Parathyroid adenoma (tissue), 2 donors: ENCODE measurements at regions not wholly inside any gene's neighbourhood (a gene's known extent, or its start where the extent isn't known, plus 50 kb on each side); places are given as distances from the start of the nearest gene placed in this dataset.

Experiments
- H2AFZ ChIP-seq: fragments of 300-600 bp; sonication (generic); one replicate; pipeline ENCODE4 v1.7.0; 2017; ENCODE audit warnings: antibody characterized with exemption, mild to moderate bottlenecking
- H3K27ac ChIP-seq: fragments of 300-600 bp; sonication (generic); one replicate; pipeline ENCODE4 v1.7.0; 2017
- H3K27me3 ChIP-seq: fragments of 300-600 bp; sonication (generic); one replicate; pipeline ENCODE4 v1.7.0; 2017; ENCODE audit warnings: low read length; ENCODE audit not compliant: control insufficient read depth, insufficient read depth
- H3K36me3 ChIP-seq: fragments of 300-600 bp; sonication (generic); one replicate; pipeline ENCODE4 v1.7.0; 2017; ENCODE audit warnings: low read length; ENCODE audit not compliant: control insufficient read depth, insufficient read depth
- H3K4me1 ChIP-seq: fragments of 300-600 bp; sonication (generic); one replicate; pipeline ENCODE4 v1.7.0; 2017; ENCODE audit warnings: control low read depth
- H3K4me2 ChIP-seq: fragments of 300-600 bp; sonication (generic); one replicate; pipeline ENCODE4 v1.7.0; 2017; ENCODE audit warnings: low read length
- H3K4me3 ChIP-seq: fragments of 300-600 bp; sonication (generic); one replicate; pipeline ENCODE4 v1.7.0; 2017; ENCODE audit warnings: low read depth, low read length
- H3K79me2 ChIP-seq: fragments of 300-600 bp; sonication (generic); one replicate; pipeline ENCODE4 v1.7.0; 2017; ENCODE audit warnings: control low read depth
- H3K9ac ChIP-seq: fragments of 300-600 bp; sonication (generic); one replicate; pipeline ENCODE4 v1.7.0; 2017; ENCODE audit warnings: mild to moderate bottlenecking
- H3K9me3 ChIP-seq: fragments of 300-600 bp; sonication (generic); one replicate; pipeline ENCODE4 v1.7.0; 2017; ENCODE audit warnings: low read length; ENCODE audit not compliant: control insufficient read depth
- CTCF ChIP-seq: fragments of 300-600 bp; sonication (generic); IDR thresholded peaks from one replicate; pipeline ENCODE4 v1.7.0; 2017; ENCODE audit warnings: antibody characterized with exemption, mild to moderate bottlenecking
- donor health status: primary hyperparathyroidism.

DNA sequence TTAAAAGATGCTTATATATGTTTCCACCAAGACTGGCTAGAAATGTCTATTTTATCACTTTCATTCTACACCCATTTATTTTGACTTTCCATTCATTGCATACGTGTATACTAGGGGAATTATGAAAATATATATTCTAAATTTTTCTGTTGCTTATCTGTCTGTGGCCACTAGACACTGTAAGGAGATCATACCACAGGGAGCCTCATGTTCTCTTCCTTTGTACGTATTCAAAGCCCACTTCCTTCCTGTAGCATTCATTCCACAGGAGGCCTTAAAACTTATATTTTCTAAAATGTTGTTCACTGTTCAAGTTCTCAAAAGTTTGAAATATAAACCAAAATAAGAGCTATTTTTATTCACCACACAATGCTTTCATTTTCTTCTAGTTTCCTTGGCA is 1848.9 kb upstream of the TENM3 start:
- Histone ChIP-seq H3K4me2 (no peak overlapping the region), H3K4me3 (no peak overlapping the region)

DNA sequence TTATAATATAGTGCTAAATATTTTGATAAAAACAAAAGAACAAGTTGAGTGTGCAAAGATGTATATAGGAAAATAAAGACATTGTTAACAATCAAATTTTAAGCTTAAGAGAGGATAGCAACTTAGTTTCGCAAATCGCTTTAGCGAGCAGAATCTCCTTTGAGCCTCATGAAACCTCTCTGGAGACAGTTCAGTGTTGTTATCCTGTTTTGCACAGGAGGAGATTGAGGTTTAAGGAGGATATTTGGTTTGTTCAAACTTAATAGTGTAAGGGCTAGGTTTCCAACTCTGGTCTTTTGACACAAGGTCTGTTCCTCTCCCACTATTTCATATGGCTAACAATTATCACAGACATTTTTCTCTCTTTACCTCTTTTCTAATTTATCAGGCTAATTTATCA is 1848.5 kb upstream of the TENM3 start:
- Histone ChIP-seq H3K36me3 (no peaks in the 10 kb centered on the region), H3K9me3 (no peaks in the 10 kb centered on the region), H3K79me2 (no peaks in the 10 kb centered on the region), H3K4me1 (no peaks in the 10 kb centered on the region), H3K27me3 (no peaks in the 10 kb centered on the region), H3K4me3 (no peak overlapping the region), H2AFZ (no peak overlapping the region), H3K27ac (no peak overlapping the region), H3K9ac (no peak overlapping the region), H3K4me2 (no peak overlapping the region)
- no peak for TF ChIP-seq CTCF

More for the DNA sequence above, 1848.9 kb upstream of the TENM3 start:
- Histone ChIP-seq H3K9ac (no peak overlapping the region), H3K79me2 (no peaks in the 10 kb centered on the region), H3K36me3 (no peaks in the 10 kb centered on the region), H2AFZ (no peak overlapping the region), H3K27me3 (no peaks in the 10 kb centered on the region), H3K9me3 (no peaks in the 10 kb centered on the region), H3K27ac (no peak overlapping the region), H3K4me1 (no peaks in the 10 kb centered on the region)
- TF ChIP-seq CTCF, result no peak

DNA sequence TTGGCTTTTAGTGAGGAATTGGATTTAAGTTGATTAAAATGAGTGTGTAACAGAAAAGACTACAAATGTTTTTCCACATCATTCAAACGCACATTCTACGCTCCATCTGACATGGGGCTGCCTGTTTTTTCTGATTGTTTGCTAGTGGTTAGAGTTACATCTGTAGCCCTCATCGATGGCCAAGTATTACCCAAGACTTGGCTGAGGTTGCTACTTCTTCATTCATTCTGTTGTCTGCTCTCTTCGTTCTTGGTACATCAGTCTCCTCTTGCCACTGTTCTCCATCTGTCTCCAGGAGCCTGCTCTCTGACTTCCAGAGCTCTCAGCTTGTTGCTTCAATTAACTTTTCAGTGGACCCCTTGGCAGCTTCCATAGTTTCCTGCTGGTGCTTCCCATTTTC is 1844.6 kb upstream of the TENM3 start:
- Histone ChIP-seq H3K27me3 (no peaks in the 10 kb centered on the region), H3K4me2 (no peak overlapping the region), H3K27ac (no peak overlapping the region), H3K4me3 (no peak overlapping the region), H3K79me2 (no peaks in the 10 kb centered on the region), H3K4me1 (no peaks in the 10 kb centered on the region), H3K36me3 (no peaks in the 10 kb centered on the region), H3K9ac (no peak overlapping the region), H2AFZ (no peak overlapping the region), H3K9me3 (no peaks in the 10 kb centered on the region)
- no peak for TF ChIP-seq CTCF

DNA sequence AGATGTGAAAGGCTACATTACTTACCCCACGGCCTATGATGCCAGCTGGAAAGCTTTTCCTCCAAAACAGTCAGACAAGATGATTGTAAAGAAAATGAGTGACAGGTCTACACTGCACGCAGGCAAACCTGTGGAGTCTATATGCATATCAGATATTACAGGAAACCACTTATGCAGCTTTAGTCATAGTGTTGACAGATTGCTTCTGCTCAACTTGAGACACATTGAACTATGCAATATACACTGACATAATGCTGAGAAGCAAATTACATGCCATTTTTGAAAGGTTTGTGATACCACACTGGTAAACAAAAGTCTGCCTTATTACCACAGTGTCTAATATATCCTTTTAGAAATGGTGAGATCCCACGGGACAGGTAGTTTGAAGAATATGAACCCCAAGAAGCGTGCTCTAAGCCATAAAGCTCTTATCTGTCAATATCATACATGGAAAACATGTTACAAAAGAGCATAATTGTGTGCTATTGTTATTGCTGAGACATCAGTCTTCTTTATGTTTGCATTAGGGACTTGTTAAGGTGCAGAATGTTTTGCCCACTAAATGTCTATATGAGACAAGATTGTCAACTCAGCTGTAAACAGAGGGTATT is 1835.8 kb upstream of the TENM3 start:
- no peak for TF ChIP-seq CTCF
- Histone ChIP-seq H3K36me3 (no peaks in the 10 kb centered on the region), H3K27ac (no peak overlapping the region), H3K9ac (no peak overlapping the region), H3K79me2 (no peaks in the 10 kb centered on the region), H2AFZ (no peak overlapping the region), H3K4me2 (no peak overlapping the region), H3K4me3 (no peak overlapping the region), H3K4me1 (no peaks in the 10 kb centered on the region), H3K27me3 (no peaks in the 10 kb centered on the region), H3K9me3 (no peaks in the 10 kb centered on the region)

GRCh38 chr4:180418819-180419531 is 1824.2 kb upstream of the TENM3 start:
- no peak overlapping the region for H3K9ac ChIP-seq
- no peak for TF ChIP-seq CTCF

More at GRCh38 chr4:180418819-180419531, 1824.2 kb upstream of the TENM3 start:
- Histone ChIP-seq H3K36me3 (no peaks in the 10 kb centered on the region), H3K4me3 (no peak overlapping the region), H3K79me2 (no peaks in the 10 kb centered on the region), H3K9me3 (no peaks in the 10 kb centered on the region), H2AFZ (no peak overlapping the region), H3K27me3 (no peaks in the 10 kb centered on the region), H3K27ac (no peak overlapping the region), H3K4me2 (no peak overlapping the region), H3K4me1 (no peaks in the 10 kb centered on the region)
